ENCODE measurements at regions not wholly inside any gene's neighbourhood (a gene's known extent, or its start where the extent isn't known, plus 50 kb on each side); places are given as distances from the start of the nearest gene placed in this dataset.

- Histone ChIP-seq H3K9ac (no peak overlapping the region), H3K27me3 (replicated peaks; ENCODE audit: insufficient read depth) (peaks cover 5% of the 10 kb centered on the region; the same call in 1 of the 2 replicates), H4K20me1 (ENCODE audit: insufficient read depth) (no peaks in the 10 kb centered on the region), H3K79me2 (ENCODE audit: insufficient read depth) (no peaks in the 10 kb centered on the region), H3K9me3 (ENCODE audit: low read depth) (no peaks in the 10 kb centered on the region), H3K4me2 (ENCODE audit: unreplicated experiment) (no peak overlapping the region), H3K4me3 (no peak overlapping the region), H3K27ac (no peak overlapping the region), H3K9me2 (ENCODE audit: insufficient read depth) (no peaks in the 10 kb centered on the region), H3F3A (ENCODE audit: insufficient read depth) (no peaks in the 10 kb centered on the region), H3K4me1 (ENCODE audit: insufficient read depth) (no peaks in the 10 kb centered on the region), H2AFZ (no peak overlapping the region), H3K36me3 (ENCODE audit: low read depth) (no peaks in the 10 kb centered on the region)
- in situ Hi-C loops (cut with MboI), result no loop called here
- TF ChIP-seq EZH2 (IDR thresholded peaks at IDR 0.05; ENCODE audit: insufficient read depth, poor library complexity, severe bottlenecking) (no peak), EZH2phosphoT487 (IDR thresholded peaks at IDR 0.05; ENCODE audit: insufficient read depth, low read depth) (no peak)
- 46 to 50% methylated on average over 2 of the region's 2 CpGs for WGBS, 2 experiments (ENCODE audit: low coverage in 1 of 2, low lambda C conversion rate in 2 of 2, missing lambda C conversion rate in 2 of 2)
- DNase-seq, result peak; percentile 19
Measured at GRCh38 chr13:102452836-102453235, 51.0 kb upstream of the FGF14 start.

Data from GM23248 (cell line).